GM12873 (cell line): ENCODE measurements at regions not wholly inside any gene's neighbourhood (a gene's known extent, or its start where the extent isn't known, plus 50 kb on each side); places are given as distances from the start of the nearest gene placed in this dataset.

Experiments used
- CTCF ChIP-seq: IDR thresholded peaks from 2 replicates; pipeline ENCODE4 v1.5.1; 2012; ENCODE audit warnings: low read depth, mild to moderate bottlenecking, moderate library complexity, low read length, control low read depth; ENCODE audit not compliant: insufficient read depth; ENCODE audit errors: missing control alignments

GRCh38 chr4:3867403-3868100 is 101.4 kb downstream of the ADRA2C start:
- TF ChIP-seq CTCF: no peak

GRCh38 chr4:3868211-3869173 is 102.3 kb downstream of the ADRA2C start:
- TF ChIP-seq CTCF: no peak

- TF ChIP-seq CTCF: no peak
These were observed 103.0 kb downstream of the ADRA2C start for GRCh38 chr4:3869174-3869572.

GRCh38 chr4:3869661-3870566 is 103.7 kb downstream of the ADRA2C start:
- TF ChIP-seq CTCF: no peak

- no peak for TF ChIP-seq CTCF
These were observed 104.4 kb downstream of the ADRA2C start for GRCh38 chr4:3870567-3870962.

GRCh38 chr4:3871181-3871852 is 105.1 kb downstream of the ADRA2C start:
- no peak for TF ChIP-seq CTCF
